ENCODE measurements at regions not wholly inside any gene's neighbourhood (a gene's known extent, or its start where the extent isn't known, plus 50 kb on each side); places are given as distances from the start of the nearest gene placed in this dataset.

DNA sequence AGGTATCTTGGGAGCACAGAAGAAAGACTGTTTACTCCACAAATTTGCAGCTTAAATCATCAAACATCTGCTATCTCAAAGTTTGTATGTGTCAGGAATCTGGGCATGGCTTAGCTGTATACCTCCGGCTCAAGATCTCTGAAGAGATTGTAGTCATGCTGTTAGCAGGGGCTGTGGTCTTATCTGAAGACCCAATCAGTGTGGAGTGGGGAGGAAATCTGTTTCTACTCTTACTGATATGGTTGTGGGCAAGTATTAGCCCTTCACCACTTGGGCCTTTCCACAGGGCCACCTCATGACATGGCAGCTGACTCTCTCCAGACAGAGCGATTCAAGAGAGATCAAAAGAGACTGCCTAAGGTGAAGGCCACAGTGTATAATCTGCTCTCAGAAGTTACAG lies 438.7 kb downstream of the KIF2B start:
- peak; percentile 83 for TF ChIP-seq GATA2 (IDR thresholded peaks at IDR 0.05; ENCODE audit: low read depth, low read length)
- TF ChIP-seq GATA3 (IDR thresholded peaks at IDR 0.05; ENCODE audit: low read depth, low read length) = peak; percentile 77
